GM18858 (cell line): ENCODE measurements at regions not wholly inside any gene's neighbourhood (a gene's known extent, or its start where the extent isn't known, plus 50 kb on each side); places are given as distances from the start of the nearest gene placed in this dataset.

Source experiments
- ATAC-seq: cut with Tn5 transposase; IDR thresholded peaks from one replicate; pipeline ENCODE4 v1.9.1; 2021; ENCODE audit not compliant: unreplicated experiment

GRCh38 chr7:23971031-23971430, 261.0 kb downstream of the STK31 start:
- ATAC-seq, result no peak

GRCh38 chr7:23972057-23972456, 262.0 kb downstream of the STK31 start:
- no peak for ATAC-seq

- no peak for ATAC-seq
Observed at GRCh38 chr7:23973264-23973663, 263.2 kb downstream of the STK31 start.

- no peak for ATAC-seq
Observed at GRCh38 chr7:23980081-23980480, 270.1 kb downstream of the STK31 start.

- ATAC-seq, result no peak
Observed at GRCh38 chr7:23981314-23981713, 271.3 kb downstream of the STK31 start.

GRCh38 chr7:23981758-23982157, 271.7 kb downstream of the STK31 start:
- no peak for ATAC-seq

GRCh38 chr7:24005517-24005916, 278.5 kb upstream of the NPY start:
- no peak for ATAC-seq

GRCh38 chr7:24010495-24010894, 273.5 kb upstream of the NPY start:
- no peak for ATAC-seq

- no peak for ATAC-seq
Observed at GRCh38 chr7:24017519-24017918, 266.5 kb upstream of the NPY start.

GRCh38 chr7:24018331-24018730, 265.7 kb upstream of the NPY start:
- no peak for ATAC-seq

- ATAC-seq, result no peak
Observed at GRCh38 chr7:24019841-24020240, 264.1 kb upstream of the NPY start.

- no peak for ATAC-seq
Observed at GRCh38 chr7:24024276-24025068, 259.5 kb upstream of the NPY start.

GRCh38 chr7:24025094-24025493, 258.9 kb upstream of the NPY start:
- ATAC-seq, result no peak

GRCh38 chr7:24025765-24026164, 258.2 kb upstream of the NPY start:
- ATAC-seq, result no peak

GRCh38 chr7:24026351-24026750, 257.6 kb upstream of the NPY start:
- no peak for ATAC-seq

- ATAC-seq, result no peak
Observed at GRCh38 chr7:24029068-24029467, 254.9 kb upstream of the NPY start.

- ATAC-seq, result no peak
Observed at GRCh38 chr7:24034251-24034650, 249.7 kb upstream of the NPY start.

GRCh38 chr7:24035366-24036032, 248.5 kb upstream of the NPY start:
- ATAC-seq, result no peak

- no peak for ATAC-seq
Observed at GRCh38 chr7:24036033-24036412, 248.0 kb upstream of the NPY start.

GRCh38 chr7:24038993-24039392, 245.0 kb upstream of the NPY start:
- no peak for ATAC-seq

- no peak for ATAC-seq
Observed at GRCh38 chr7:24039991-24040624, 243.9 kb upstream of the NPY start.

GRCh38 chr7:24042028-24042427, 242.0 kb upstream of the NPY start:
- no peak for ATAC-seq
